ENCODE measurements at regions not wholly inside any gene's neighbourhood (a gene's known extent, or its start where the extent isn't known, plus 50 kb on each side); places are given as distances from the start of the nearest gene placed in this dataset.

GRCh38 chr4:24180586-24180985 lies 290.7 kb upstream of the PPARGC1A start:
- TF ChIP-seq CTCF (IDR thresholded peaks at IDR 0.05; ENCODE audit: insufficient read depth, low read length, poor library complexity, severe bottlenecking) (no peak), EZH2phosphoT487 (conservative IDR thresholded peaks at IDR 0.05; ENCODE audit: low read length) (no peak)

Measured in SU-DHL-6 (cell line).